IMR-90 (cell line): ENCODE measurements at regions not wholly inside any gene's neighbourhood (a gene's known extent, or its start where the extent isn't known, plus 50 kb on each side); places are given as distances from the start of the nearest gene placed in this dataset.

Experiments
- CTCF ChIP-seq: conservative IDR thresholded peaks from 2 replicates; pipeline ENCODE4 v1.5.1; 2012; ENCODE audit warnings: mild to moderate bottlenecking, low read depth, low read length, improper control_type of control experiment
- MAZ ChIP-seq: IDR thresholded peaks from 2 replicates; pipeline ENCODE4 v1.6.1; 2012; ENCODE audit warnings: low read depth, mild to moderate bottlenecking, low read length, improper control_type of control experiment, moderate library complexity, borderline replicate concordance
- NFE2L2 ChIP-seq: fragments of 150-350 bp; IDR thresholded peaks from 2 replicates; pipeline ENCODE4 v1.6.1; 2016; ENCODE audit warnings: low read depth, mild to moderate bottlenecking, low read length
- POLR2A ChIP-seq: IDR thresholded peaks from 2 replicates; pipeline ENCODE4 v1.6.1; 2012; ENCODE audit warnings: mild to moderate bottlenecking, low read depth, low read length
- SMC3 ChIP-seq: fragments of 150-350 bp; IDR thresholded peaks from 2 replicates; pipeline ENCODE4 v1.6.1; 2016; ENCODE audit warnings: low read depth, mild to moderate bottlenecking, antibody characterized with exemption, low read length, moderate library complexity

DNA sequence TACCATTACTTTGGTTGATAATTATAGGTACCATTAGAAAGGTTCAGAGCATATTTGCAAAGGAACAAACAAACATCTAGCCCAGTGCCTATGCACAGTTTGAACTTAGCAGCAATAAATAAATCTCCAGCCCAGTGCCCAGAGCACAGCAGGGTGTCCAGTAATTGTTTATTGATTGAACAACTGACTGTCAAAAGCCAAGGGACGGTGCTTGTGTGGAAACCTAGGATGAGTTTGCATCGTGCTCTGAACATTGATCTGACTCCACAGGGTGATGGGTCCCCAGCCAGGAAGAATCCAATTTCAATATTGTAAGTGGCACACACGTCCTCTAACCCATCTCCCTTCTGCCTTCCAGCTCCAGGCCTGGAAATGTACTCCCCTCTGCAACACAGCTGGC, 625.5 kb upstream of the C16orf82 start:
- no peak for TF ChIP-seq MAZ
- TF ChIP-seq CTCF: no peak
- no peak for TF ChIP-seq SMC3
- TF ChIP-seq POLR2A: no peak
- TF ChIP-seq NFE2L2: no peak
